ENCODE measurements at regions not wholly inside any gene's neighbourhood (a gene's known extent, or its start where the extent isn't known, plus 50 kb on each side); places are given as distances from the start of the nearest gene placed in this dataset.

DNA sequence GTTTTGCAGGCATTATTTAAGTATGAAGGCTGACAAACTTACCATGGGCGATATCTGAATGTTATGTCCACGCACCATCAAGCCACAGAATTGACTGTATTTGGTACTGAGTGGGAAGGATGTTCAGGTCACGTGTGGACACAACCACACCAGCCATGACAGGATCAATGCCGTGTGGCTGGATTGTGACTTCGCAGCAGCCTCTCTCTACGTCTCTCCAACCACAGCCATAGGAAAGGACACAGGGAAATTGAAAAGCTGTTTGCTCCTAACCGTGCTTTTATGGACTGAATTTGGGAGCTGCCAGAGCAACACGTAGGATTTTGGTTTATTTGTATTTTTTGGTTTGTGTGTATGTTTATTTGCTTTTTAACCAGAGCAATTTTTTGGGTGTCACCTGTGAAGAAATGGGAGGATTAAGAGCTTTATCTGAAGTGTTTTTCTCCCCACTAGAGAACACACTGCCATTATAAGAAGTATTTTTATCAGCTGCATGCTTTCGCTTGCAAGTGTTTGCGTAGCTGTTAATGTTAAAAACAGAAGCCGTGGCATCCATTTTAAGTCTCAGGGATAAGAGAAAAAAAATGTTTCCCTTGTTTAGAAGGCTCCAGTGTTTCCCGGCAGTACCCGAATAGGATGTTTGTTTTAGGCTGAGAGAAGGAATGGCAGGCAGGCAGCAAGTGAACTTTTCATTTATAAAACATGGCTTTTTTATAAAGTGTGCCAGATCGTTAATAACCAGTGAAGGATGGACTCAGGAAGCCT, 401.1 kb upstream of the NFE2L3 start:
- no peaks in the 10 kb centered on the region for H3K36me3 ChIP-seq
- H3K4me1 ChIP-seq = peaks cover 10 to 56% (median 55%) of the 10 kb centered on the region in 4 donors
- no peak for DNase-seq (ENCODE audit: extremely low spot score)
- intact Hi-C loops (cut with DNase I) = loop anchor here (10.0 kb wide), 1 partner anchor 94 kb away; no protein-coding TSS in a partner anchor
- peak overlapping the region; percentile 15 to 36 (median 20) for H3K4me3 ChIP-seq
- 50% methylated on average over 14 of the region's 14 CpGs for WGBS
- H3K9me3 ChIP-seq = no peaks in the 10 kb centered on the region
- no peaks in the 10 kb centered on the region for H3K27me3 ChIP-seq
- H3K27ac ChIP-seq (replicated peaks in 1 of 4) = peak overlapping the region; percentile 77 to 87 (median 80)
- TF ChIP-seq CTCF (IDR thresholded peaks at IDR 0.05) (no peak), POLR2AphosphoS5 (IDR thresholded peaks at IDR 0.05) (peak; percentile 5 to 45), POLR2A (IDR thresholded peaks at IDR 0.05; ENCODE audit: low read depth) (no peak), EP300 (IDR thresholded peaks at IDR 0.05) (no peak)

DNA sequence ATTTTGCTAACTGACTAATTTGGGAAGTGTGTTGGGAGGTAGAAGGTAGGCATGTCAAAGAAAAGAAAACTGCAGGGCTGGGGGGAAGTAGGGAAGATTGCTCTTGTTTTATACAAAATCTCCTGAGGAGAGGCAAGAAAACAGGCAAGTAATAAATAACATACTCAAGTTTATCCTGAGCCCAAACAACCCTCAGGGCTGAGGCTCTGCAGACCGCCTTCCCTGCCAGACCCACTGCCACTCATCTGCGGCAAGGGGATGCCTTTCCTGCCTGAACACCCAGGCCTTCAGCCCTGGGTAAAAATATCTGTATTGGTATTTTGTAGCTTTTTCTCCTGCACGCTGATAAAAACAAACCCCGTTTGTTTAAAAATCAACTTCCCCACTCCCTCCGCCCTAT, 399.8 kb upstream of the NFE2L3 start:
- peak; percentile 50 for DNase-seq (ENCODE audit: extremely low spot score)
- intact Hi-C loops (cut with DNase I) = loop anchor here (10.0 kb wide), 1 partner anchor 93 kb away; no protein-coding TSS in a partner anchor
- peaks cover 10 to 65% (median 65%) of the 10 kb centered on the region in 4 donors for H3K4me1 ChIP-seq
- H3K27me3 ChIP-seq = no peaks in the 10 kb centered on the region
- WGBS = 75% methylated on average over 5 of the region's 5 CpGs
- no peak for TF ChIP-seq POLR2A (IDR thresholded peaks at IDR 0.05; ENCODE audit: low read depth)
- TF ChIP-seq EP300 (IDR thresholded peaks at IDR 0.05) = no peak
- TF ChIP-seq CTCF (IDR thresholded peaks at IDR 0.05) = no peak
- no peak for TF ChIP-seq POLR2AphosphoS5 (IDR thresholded peaks at IDR 0.05)
- H3K4me3 ChIP-seq = no peak overlapping the region
- no peaks in the 10 kb centered on the region for H3K9me3 ChIP-seq
- H3K36me3 ChIP-seq = no peaks in the 10 kb centered on the region
- peak overlapping the region; percentile 77 to 87 (median 80) for H3K27ac ChIP-seq (replicated peaks in 1 of 4)

GRCh38 chr7:25752967-25753791, 398.8 kb upstream of the NFE2L3 start:
- 71% methylated on average over 16 of the region's 16 CpGs for WGBS
- intact Hi-C loops (cut with DNase I) = loop anchor here (10.0 kb wide), 1 partner anchor 92 kb away; no protein-coding TSS in a partner anchor
- no peak overlapping the region for H3K4me3 ChIP-seq

GRCh38 chr7:25753837-25754236, 398.2 kb upstream of the NFE2L3 start:
- Histone ChIP-seq H3K36me3 (no peaks in the 10 kb centered on the region), H3K27ac (replicated peaks in 1 of 4) (peak overlapping the region; percentile 77 to 87 (median 80)), H3K9me3 (no peaks in the 10 kb centered on the region), H3K4me3 (no peak overlapping the region), H3K4me1 (peaks cover 10 to 80% (median 70%) of the 10 kb centered on the region in 4 donors), H3K27me3 (no peaks in the 10 kb centered on the region)
- TF ChIP-seq POLR2AphosphoS5 (IDR thresholded peaks at IDR 0.05) = no peak
- no peak for TF ChIP-seq POLR2A (IDR thresholded peaks at IDR 0.05; ENCODE audit: low read depth)
- no peak for TF ChIP-seq EP300 (IDR thresholded peaks at IDR 0.05)
- no peak for TF ChIP-seq CTCF (IDR thresholded peaks at IDR 0.05)
- WGBS = 93% methylated on average over 10 of the region's 10 CpGs
- intact Hi-C loops (cut with DNase I) = loop anchor here (10.0 kb wide), 1 partner anchor 91 kb away; no protein-coding TSS in a partner anchor
- no peak for DNase-seq (ENCODE audit: extremely low spot score)

More at GRCh38 chr7:25752967-25753791, 398.8 kb upstream of the NFE2L3 start:
- Histone ChIP-seq H3K4me1 (peaks cover 10 to 75% (median 70%) of the 10 kb centered on the region in 4 donors), H3K36me3 (no peaks in the 10 kb centered on the region), H3K27ac (replicated peaks in 1 of 4) (peak overlapping the region; percentile 77 to 87 (median 80)), H3K27me3 (no peaks in the 10 kb centered on the region), H3K9me3 (no peaks in the 10 kb centered on the region)
- no peak for TF ChIP-seq POLR2A (IDR thresholded peaks at IDR 0.05; ENCODE audit: low read depth)
- TF ChIP-seq POLR2AphosphoS5 (IDR thresholded peaks at IDR 0.05) = no peak
- no peak for TF ChIP-seq EP300 (IDR thresholded peaks at IDR 0.05)
- TF ChIP-seq CTCF (IDR thresholded peaks at IDR 0.05) = no peak
- DNase-seq (ENCODE audit: extremely low spot score) = peak; percentile 80
